ENCODE measurements at regions not wholly inside any gene's neighbourhood (a gene's known extent, or its start where the extent isn't known, plus 50 kb on each side); places are given as distances from the start of the nearest gene placed in this dataset.
A peak's percentile ranks its signal among the peaks of the same experiment; 100 is the strongest.

DNA sequence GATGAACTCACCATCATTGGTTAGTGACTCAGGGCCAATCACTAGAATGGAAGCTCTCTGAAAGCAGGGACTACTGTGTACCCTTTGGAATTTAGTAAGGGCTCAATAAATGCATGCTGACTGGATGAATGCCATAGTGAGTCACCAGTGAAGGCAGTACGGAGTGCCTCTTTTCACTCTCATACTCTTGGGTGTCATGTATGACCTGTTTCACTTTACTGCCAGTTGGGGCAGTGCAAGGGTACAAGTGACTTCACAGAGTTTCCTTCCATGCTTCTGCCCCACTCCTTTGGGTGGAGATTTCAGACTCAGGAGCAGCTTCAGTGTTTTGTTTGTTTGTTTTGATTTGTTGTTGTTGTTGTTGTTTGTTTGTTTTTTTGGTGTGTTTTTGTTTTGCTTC, 57.7 kb downstream of the SOX3 start:
- Histone ChIP-seq H3K9me3 (no peaks in the 10 kb centered on the region), H3K36me3 (no peaks in the 10 kb centered on the region), H3K27ac (no peak overlapping the region), H3K4me3 (no peak overlapping the region), H3K27me3 (no peaks in the 10 kb centered on the region), H3K4me1 (no peaks in the 10 kb centered on the region)
- TF ChIP-seq CTCF (IDR thresholded peaks at IDR 0.05) = no peak
- TF ChIP-seq POLR2A (IDR thresholded peaks at IDR 0.05) = no peak
- no peak for TF ChIP-seq EP300 (IDR thresholded peaks at IDR 0.05)
- 57 to 63% methylated on average over 1 of the region's 1 CpG for WGBS, 2 donors
- no peak for DNase-seq (ENCODE audit: low spot score in 2 of 2)

DNA sequence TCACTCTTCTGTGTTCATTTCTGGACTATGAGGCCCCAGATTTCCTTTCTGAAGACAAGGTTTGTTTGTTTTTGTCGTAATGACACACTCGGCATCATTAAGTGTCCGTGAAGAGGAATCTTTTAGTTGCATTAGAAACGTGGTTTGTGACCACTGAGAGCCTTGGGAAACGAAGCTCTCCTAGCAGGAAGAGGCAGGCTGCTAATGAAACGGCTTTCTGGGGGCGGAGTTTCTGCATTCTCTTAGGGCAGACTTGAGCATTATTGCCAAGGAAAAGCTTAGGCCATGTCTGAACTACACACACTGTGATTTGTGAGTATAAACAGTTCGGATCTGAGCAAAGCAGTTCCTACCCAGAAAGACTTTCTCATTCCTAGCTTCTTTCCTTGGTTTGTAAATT, 64.0 kb downstream of the SOX3 start:
- Histone ChIP-seq H3K4me3 (no peak overlapping the region), H3K9me3 (no peaks in the 10 kb centered on the region), H3K27ac (no peak overlapping the region), H3K27me3 (peaks cover 0 to 13% of the 10 kb centered on the region in 2 donors), H3K36me3 (no peaks in the 10 kb centered on the region), H3K4me1 (no peaks in the 10 kb centered on the region)
- 13 to 32% methylated on average over 8 of the region's 8 CpGs for WGBS, 2 donors
- no peak for TF ChIP-seq POLR2A (IDR thresholded peaks at IDR 0.05)
- TF ChIP-seq EP300 (IDR thresholded peaks at IDR 0.05) = no peak
- TF ChIP-seq CTCF (IDR thresholded peaks at IDR 0.05) = no peak
- DNase-seq (ENCODE audit: low spot score in 2 of 2) = no peak

GRCh38 chrX:140439476-140439875, 65.4 kb downstream of the SOX3 start:
- TF ChIP-seq POLR2A (IDR thresholded peaks at IDR 0.05) = no peak
- H3K4me3 ChIP-seq = peak overlapping the region in 1 of 4 donors; percentile 41
- DNase-seq (ENCODE audit: low spot score in 2 of 2) = no peak
- H3K27me3 ChIP-seq = peaks cover 0 to 13% of the 10 kb centered on the region in 2 donors
- no peaks in the 10 kb centered on the region for H3K4me1 ChIP-seq
- 25% methylated on average over 35 of the region's 35 CpGs; no CpG with 5 or more reads in 1 of the 2 donors for WGBS, 2 donors
- H3K9me3 ChIP-seq = no peaks in the 10 kb centered on the region
- no peak overlapping the region for H3K27ac ChIP-seq
- no peaks in the 10 kb centered on the region for H3K36me3 ChIP-seq

DNA sequence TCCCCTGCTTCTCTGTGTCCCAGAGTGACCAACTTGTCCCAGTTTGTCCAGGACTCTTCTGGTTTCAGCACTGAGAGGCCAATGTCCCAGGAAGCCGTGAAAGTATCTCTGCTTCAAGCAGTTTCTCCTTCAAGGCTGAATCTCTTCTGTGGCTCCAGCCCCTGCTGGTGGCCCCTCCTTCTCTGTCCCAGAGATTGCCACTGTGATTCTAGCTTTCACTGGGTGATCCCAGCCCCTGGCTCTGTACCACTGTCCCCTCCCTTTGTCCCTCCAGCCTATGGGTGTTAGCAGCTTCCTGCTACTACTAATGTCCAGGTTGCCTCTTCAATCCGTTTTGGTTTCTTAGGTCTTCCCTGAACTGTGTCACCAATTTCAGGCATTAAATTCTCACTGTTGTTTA, 70.5 kb downstream of the SOX3 start:
- H3K9me3 ChIP-seq = no peaks in the 10 kb centered on the region
- H3K27ac ChIP-seq = no peak overlapping the region
- TF ChIP-seq POLR2A (IDR thresholded peaks at IDR 0.05) (no peak), CTCF (IDR thresholded peaks at IDR 0.05) (no peak), EP300 (IDR thresholded peaks at IDR 0.05) (no peak)
- no peaks in the 10 kb centered on the region for H3K4me1 ChIP-seq
- DNase-seq (ENCODE audit: low spot score in 2 of 2) = no peak
- 37 to 63% methylated on average over 2 of the region's 2 CpGs for WGBS, 2 donors
- no peaks in the 10 kb centered on the region for H3K36me3 ChIP-seq
- no peak overlapping the region for H3K4me3 ChIP-seq
- H3K27me3 ChIP-seq = peaks cover 0 to 4% of the 10 kb centered on the region in 2 donors

DNA sequence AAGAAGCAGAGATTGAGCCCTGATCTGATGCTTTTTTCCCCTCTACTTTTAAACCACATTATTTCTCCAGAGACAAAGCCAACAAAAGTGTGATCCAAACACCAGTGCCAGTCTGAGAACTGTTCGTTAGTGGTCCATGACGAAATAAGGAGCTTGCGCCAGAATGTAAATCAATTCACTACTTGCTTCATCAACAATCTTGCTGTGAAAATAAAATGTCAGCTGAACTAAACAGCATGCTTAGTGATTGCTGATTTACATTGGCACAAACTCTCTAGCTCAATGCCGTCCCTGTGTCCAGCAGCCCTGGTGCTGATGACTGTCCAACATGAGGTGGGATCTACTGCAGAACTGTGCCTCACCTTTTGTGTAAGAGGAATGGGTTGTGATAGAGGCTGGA, 71.3 kb downstream of the SOX3 start:
- no peaks in the 10 kb centered on the region for H3K36me3 ChIP-seq
- WGBS, 2 donors = 52 to 57% methylated on average over 4 of the region's 4 CpGs
- H3K9me3 ChIP-seq = no peaks in the 10 kb centered on the region
- DNase-seq (ENCODE audit: low spot score in 2 of 2) = no peak
- H3K27ac ChIP-seq = no peak overlapping the region
- no peak overlapping the region for H3K4me3 ChIP-seq
- TF ChIP-seq POLR2A (IDR thresholded peaks at IDR 0.05) (no peak), CTCF (IDR thresholded peaks at IDR 0.05) (no peak), EP300 (IDR thresholded peaks at IDR 0.05) (no peak)
- H3K27me3 ChIP-seq = no peaks in the 10 kb centered on the region
- no peaks in the 10 kb centered on the region for H3K4me1 ChIP-seq
